Fibroblast of lung (primary cell): ENCODE measurements at regions not wholly inside any gene's neighbourhood (a gene's known extent, or its start where the extent isn't known, plus 50 kb on each side); places are given as distances from the start of the nearest gene placed in this dataset.

Experiments
- DNase-seq, 2 donors: peaks; one replicate each; pipeline versions ENCODE4 v3.0.0 to v3.0.0-alpha.2; 2010; ENCODE audit warnings: low read depth in 2 of 2
- H2AFZ ChIP-seq: 2 replicates; pipeline ENCODE4 v1.5.1; 2012; ENCODE audit warnings: low read length, control low read depth, inconsistent platforms
- H3K27ac ChIP-seq: 2 replicates; pipeline ENCODE4 v1.5.1; 2011; ENCODE audit warnings: low read length, control low read depth; ENCODE audit not compliant: insufficient read depth
- H3K27me3 ChIP-seq: 2 replicates; pipeline ENCODE4 v1.5.1; 2011; ENCODE audit warnings: mild to moderate bottlenecking, low read length; ENCODE audit not compliant: control insufficient read depth, insufficient read depth
- H3K36me3 ChIP-seq: 2 replicates; pipeline ENCODE4 v1.5.1; 2011; ENCODE audit warnings: low read length; ENCODE audit not compliant: control insufficient read depth, insufficient read depth
- H3K4me1 ChIP-seq: 2 replicates; pipeline ENCODE4 v1.5.1; 2011; ENCODE audit warnings: low read length; ENCODE audit not compliant: control insufficient read depth, insufficient read depth; ENCODE audit errors: extremely low read depth
- H3K4me2 ChIP-seq: 2 replicates; pipeline ENCODE4 v1.5.1; 2011; ENCODE audit warnings: low read length, control low read depth; ENCODE audit not compliant: insufficient read depth; ENCODE audit errors: extremely low read depth
- H3K4me3 ChIP-seq, 4 experiments: fragments of 200-600 bp in 1 of 4; sonication (generic) in 1 of 4; replicated peaks in 1 of 4; 2 replicates each; pipeline ENCODE4 v1.5.1; 2011 to 2016; ENCODE audit warnings: low read length in 4 of 4, low read depth in 3 of 4, mild to moderate bottlenecking in 3 of 4, control low read depth in 2 of 4, inconsistent platforms in 1 of 4, mixed read lengths in 1 of 4; ENCODE audit not compliant: insufficient read depth in 1 of 4; ENCODE audit errors: control extremely low read depth in 1 of 4
- H3K79me2 ChIP-seq: 2 replicates; pipeline ENCODE4 v1.5.1; 2012; ENCODE audit warnings: mild to moderate bottlenecking, low read length, inconsistent platforms; ENCODE audit not compliant: control insufficient read depth, insufficient read depth
- H3K9ac ChIP-seq: 2 replicates; pipeline ENCODE4 v1.5.1; 2011; ENCODE audit warnings: mild to moderate bottlenecking, low read length, control low read depth; ENCODE audit not compliant: insufficient read depth
- H3K9me3 ChIP-seq: 2 replicates; pipeline ENCODE4 v1.5.1; 2012; ENCODE audit warnings: low read depth, low read length; ENCODE audit not compliant: control insufficient read depth, insufficient read depth
- H4K20me1 ChIP-seq: 2 replicates; pipeline ENCODE4 v1.5.1; 2011; ENCODE audit warnings: low read length; ENCODE audit not compliant: control insufficient read depth, insufficient read depth; ENCODE audit errors: extremely low read depth
- CTCF ChIP-seq, 2 donors: IDR thresholded peaks in 1 of 2; conservative IDR thresholded peaks in 1 of 2; 1 replicate in 1 of 2; 2 replicates in 1 of 2; pipeline ENCODE4 v1.5.1; 2011 to 2012; ENCODE audit warnings: low read length in 2 of 2, control low read depth in 1 of 2, inconsistent platforms in 1 of 2, low read depth in 1 of 2, mild to moderate bottlenecking in 1 of 2
- EZH2 ChIP-seq: IDR thresholded peaks from 2 replicates; pipeline ENCODE4 v1.5.1; 2012; ENCODE audit warnings: low read length, control low read depth, mild to moderate bottlenecking; ENCODE audit errors: missing control alignments

DNA sequence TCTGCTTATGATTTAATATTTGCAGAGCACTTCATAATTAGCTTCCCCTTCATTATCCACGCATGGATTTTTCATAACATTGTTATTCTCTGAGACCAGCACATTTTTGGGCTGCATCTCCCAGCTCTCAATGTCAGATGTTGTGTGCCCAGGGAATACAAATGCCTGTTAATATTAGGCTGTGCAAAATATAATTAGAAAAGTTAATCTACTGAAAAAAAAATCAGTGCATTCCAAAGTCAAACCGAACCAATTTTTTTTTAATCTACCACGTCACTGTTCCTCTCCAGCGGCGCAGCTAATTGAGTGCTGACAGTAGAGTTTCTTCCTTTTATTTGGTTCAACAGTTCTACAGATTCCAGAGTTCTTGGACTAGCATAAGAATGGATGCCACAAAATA, 191.0 kb upstream of the RGS6 start:
- no peak for DNase-seq

GRCh38 chr14:71742485-71742884, 189.7 kb upstream of the RGS6 start:
- Histone ChIP-seq H3K4me3 (no peak overlapping the region), H3K4me2 (no peak overlapping the region), H3K9me3 (no peaks in the 10 kb centered on the region), H3K79me2 (no peaks in the 10 kb centered on the region), H3K27me3 (no peaks in the 10 kb centered on the region), H4K20me1 (no peaks in the 10 kb centered on the region), H2AFZ (no peak overlapping the region), H3K9ac (no peak overlapping the region), H3K36me3 (peaks cover 2% of the 10 kb centered on the region), H3K27ac (no peak overlapping the region), H3K4me1 (no peaks in the 10 kb centered on the region)
- DNase-seq, result no peak
- TF ChIP-seq CTCF (conservative IDR thresholded peaks at IDR 0.05 in 1 of 2, IDR thresholded peaks at IDR 0.05 in 1 of 2; ENCODE audit: low read depth in 1 of 2, low read length in 2 of 2) (no peak), EZH2 (no peak)

More for the DNA sequence above, 191.0 kb upstream of the RGS6 start:
- no peaks in the 10 kb centered on the region for H3K79me2 ChIP-seq
- no peaks in the 10 kb centered on the region for H3K4me1 ChIP-seq
- no peaks in the 10 kb centered on the region for H3K9me3 ChIP-seq
- H4K20me1 ChIP-seq, result no peaks in the 10 kb centered on the region
- peaks cover 2% of the 10 kb centered on the region for H3K36me3 ChIP-seq
- no peaks in the 10 kb centered on the region for H3K27me3 ChIP-seq
- H3K4me2 ChIP-seq, result no peak overlapping the region
- H3K4me3 ChIP-seq, result no peak overlapping the region
- H2AFZ ChIP-seq, result no peak overlapping the region
- H3K27ac ChIP-seq, result no peak overlapping the region
- H3K9ac ChIP-seq, result no peak overlapping the region
- TF ChIP-seq EZH2 (no peak), CTCF (conservative IDR thresholded peaks at IDR 0.05 in 1 of 2, IDR thresholded peaks at IDR 0.05 in 1 of 2; ENCODE audit: low read depth in 1 of 2, low read length in 2 of 2) (no peak)

GRCh38 chr14:71745072-71745471, 187.2 kb upstream of the RGS6 start:
- no peak for DNase-seq
- Histone ChIP-seq H3K4me3 (no peak overlapping the region), H3K4me2 (no peak overlapping the region), H2AFZ (no peak overlapping the region), H3K79me2 (no peaks in the 10 kb centered on the region), H3K9me3 (no peaks in the 10 kb centered on the region), H3K4me1 (no peaks in the 10 kb centered on the region), H3K9ac (no peak overlapping the region), H4K20me1 (no peaks in the 10 kb centered on the region), H3K27ac (no peak overlapping the region), H3K36me3 (no peaks in the 10 kb centered on the region), H3K27me3 (no peaks in the 10 kb centered on the region)
- no peak for TF ChIP-seq CTCF (conservative IDR thresholded peaks at IDR 0.05 in 1 of 2, IDR thresholded peaks at IDR 0.05 in 1 of 2; ENCODE audit: low read depth in 1 of 2, low read length in 2 of 2)
- TF ChIP-seq EZH2, result no peak
